Lower lobe of right lung (tissue), 2 donors: ENCODE measurements at regions not wholly inside any gene's neighbourhood (a gene's known extent, or its start where the extent isn't known, plus 50 kb on each side); places are given as distances from the start of the nearest gene placed in this dataset.
A peak's percentile ranks its signal among the peaks of the same experiment; 100 is the strongest.

Experiments used
- ATAC-seq, 2 donors: fragments of 200-7000 bp; cut with Tn5 transposase; one replicate each; pipeline ENCODE4 v1.9.1; 2020 to 2022; ENCODE audit warnings: mild to moderate bottlenecking in 2 of 2, moderate library complexity in 2 of 2
- DNase-seq: peaks from one replicate; pipeline ENCODE4 v3.0.0-alpha.2; 2020
- H3K27ac ChIP-seq: fragments of 200-600 bp; one replicate; pipeline ENCODE4 v1.8.0; 2022
- H3K27me3 ChIP-seq: fragments of 200-600 bp; one replicate; pipeline ENCODE4 v1.8.0; 2022; ENCODE audit warnings: low read depth
- H3K36me3 ChIP-seq: fragments of 200-600 bp; one replicate; pipeline ENCODE4 v1.8.0; 2022; ENCODE audit warnings: mild to moderate bottlenecking
- H3K4me1 ChIP-seq: fragments of 200-600 bp; one replicate; pipeline ENCODE4 v1.8.0; 2022
- H3K4me3 ChIP-seq: fragments of 200-600 bp; one replicate; pipeline ENCODE4 v1.8.0; 2022; ENCODE audit warnings: mild to moderate bottlenecking
- H3K9me3 ChIP-seq: fragments of 200-600 bp; one replicate; pipeline ENCODE4 v1.8.0; 2022
- CTCF ChIP-seq: fragments of 200-600 bp; IDR thresholded peaks from one replicate; pipeline ENCODE4 v1.8.0; 2022; ENCODE audit warnings: antibody characterized with exemption, mild to moderate bottlenecking
- intact Hi-C: fragments of 100-400 bp; cut with DNase I; formaldehyde crosslinking; loops from one replicate; pipeline ENCODE4 v1.11.0; 2022
- donor health status: DM: no; HTN: yes; CAD: no; lungs with severe emphysema.

DNA sequence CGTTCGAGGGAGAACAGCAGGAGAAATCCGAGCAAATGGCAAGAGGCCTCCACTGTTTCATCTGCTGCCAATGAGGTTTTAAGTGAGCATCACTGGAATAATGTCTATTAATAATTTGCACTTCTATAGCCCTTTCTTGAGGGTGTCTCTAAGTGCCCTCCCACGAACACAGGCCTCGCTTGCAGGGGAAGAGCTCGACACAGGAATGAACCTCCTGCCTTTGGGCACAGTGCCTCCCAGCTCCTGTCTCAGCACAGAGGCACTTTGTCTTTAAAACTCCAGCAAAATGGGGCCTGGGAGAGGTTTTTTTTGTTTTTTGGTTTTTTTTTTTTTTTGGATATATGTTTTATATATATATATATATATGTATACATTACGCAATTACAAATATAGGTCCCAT lies 56.6 kb downstream of the OLIG1 start:
- Histone ChIP-seq H3K4me3 (no peak overlapping the region), H3K9me3 (no peaks in the 10 kb centered on the region), H3K27me3 (peaks cover 11% of the 10 kb centered on the region), H3K4me1 (peaks cover 6% of the 10 kb centered on the region), H3K27ac (no peak overlapping the region), H3K36me3 (no peaks in the 10 kb centered on the region)
- TF ChIP-seq CTCF, result no peak
- intact Hi-C loops, result no loop called here
- ATAC-seq (no peak), DNase-seq (no peak)

- Histone ChIP-seq H3K4me3 (peak overlapping the region; percentile 28), H3K4me1 (peaks cover 6% of the 10 kb centered on the region), H3K27me3 (peaks cover 7% of the 10 kb centered on the region), H3K9me3 (no peaks in the 10 kb centered on the region), H3K36me3 (no peaks in the 10 kb centered on the region), H3K27ac (no peak overlapping the region)
- intact Hi-C loops, result no loop called here
- ATAC-seq, result peak; percentile 89 to 94
- DNase-seq, result peak; percentile 63
- peak; percentile 71 for TF ChIP-seq CTCF
Measured at GRCh38 chr21:33127154-33127867, 57.4 kb downstream of the OLIG1 start.

- ATAC-seq, result peak in 1 of 2 donors; percentile 9
- H3K27me3 ChIP-seq, result peaks cover 7% of the 10 kb centered on the region
- no peak for TF ChIP-seq CTCF
- H3K36me3 ChIP-seq, result no peaks in the 10 kb centered on the region
- intact Hi-C loops, result no loop called here
- H3K4me3 ChIP-seq, result no peak overlapping the region
- peaks cover 6% of the 10 kb centered on the region for H3K4me1 ChIP-seq
- H3K9me3 ChIP-seq, result no peaks in the 10 kb centered on the region
- DNase-seq, result no peak
- H3K27ac ChIP-seq, result no peak overlapping the region
Measured at GRCh38 chr21:33127868-33128242, 57.9 kb downstream of the OLIG1 start.

DNA sequence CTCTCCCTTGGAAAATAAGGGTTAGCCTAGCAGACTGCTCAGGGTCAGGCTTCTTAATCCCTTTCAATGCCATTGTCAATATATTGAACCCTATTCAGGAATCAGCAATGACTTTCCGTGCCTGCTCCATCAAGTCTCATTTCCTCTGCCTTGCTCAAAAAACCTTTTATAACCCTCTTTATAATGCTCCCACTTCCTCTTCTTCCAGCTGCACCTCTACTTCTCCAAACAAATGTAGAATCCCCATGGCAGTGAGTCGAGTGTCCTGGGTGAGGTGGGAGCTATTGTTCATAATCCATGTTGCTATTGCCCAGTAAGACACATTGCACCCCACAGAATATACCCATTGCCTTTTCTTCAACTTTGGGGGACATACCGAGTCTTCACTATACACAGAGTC lies 58.6 kb downstream of the OLIG1 start:
- Histone ChIP-seq H3K9me3 (no peaks in the 10 kb centered on the region), H3K4me1 (peaks cover 6% of the 10 kb centered on the region), H3K27ac (no peak overlapping the region), H3K4me3 (no peak overlapping the region), H3K36me3 (no peaks in the 10 kb centered on the region), H3K27me3 (peaks cover 7% of the 10 kb centered on the region)
- no peak for TF ChIP-seq CTCF
- intact Hi-C loops, result no loop called here
- DNase-seq (no peak), ATAC-seq (no peak)

GRCh38 chr21:33132054-33132453 lies 62.1 kb downstream of the OLIG1 start:
- H3K27ac ChIP-seq, result no peak overlapping the region
- H3K9me3 ChIP-seq, result no peaks in the 10 kb centered on the region
- peaks cover 7% of the 10 kb centered on the region for H3K27me3 ChIP-seq
- no peak for ATAC-seq
- intact Hi-C loops, result no loop called here
- no peak for DNase-seq
- H3K4me1 ChIP-seq, result peaks cover 4% of the 10 kb centered on the region
- no peak for TF ChIP-seq CTCF
- H3K4me3 ChIP-seq, result no peak overlapping the region
- no peaks in the 10 kb centered on the region for H3K36me3 ChIP-seq
